Left lung (tissue), 4 donors: ENCODE measurements at regions not wholly inside any gene's neighbourhood (a gene's known extent, or its start where the extent isn't known, plus 50 kb on each side); places are given as distances from the start of the nearest gene placed in this dataset.

Experiments used
- ATAC-seq: fragments of 200-7000 bp; cut with Tn5 transposase; one replicate; pipeline ENCODE4 v1.9.1; 2020; ENCODE audit warnings: moderate library complexity
- DNase-seq, 4 donors: peaks; one replicate each; pipeline ENCODE4 v3.0.0-alpha.2; 2013 to 2020
- H3K27ac ChIP-seq, 2 donors: fragments of 200-600 bp; sonication (generic) in 1 of 2; one replicate each; pipeline versions ENCODE4 v1.5.0 to v1.8.0; 2020 to 2021
- H3K27me3 ChIP-seq, 2 donors: fragments of 200-600 bp; sonication (generic) in 1 of 2; one replicate each; pipeline versions ENCODE4 v1.5.0 to v1.8.0; 2020 to 2021
- H3K36me3 ChIP-seq, 2 donors: fragments of 200-600 bp; sonication (generic) in 1 of 2; one replicate each; pipeline versions ENCODE4 v1.5.0 to v1.8.0; 2020 to 2021
- H3K4me1 ChIP-seq, 2 donors: fragments of 200-600 bp; one replicate each; pipeline ENCODE4 v1.8.0; 2021
- H3K4me3 ChIP-seq, 2 donors: fragments of 200-600 bp; sonication (generic) in 1 of 2; one replicate each; pipeline versions ENCODE4 v1.5.0 to v1.8.0; 2020 to 2021; ENCODE audit warnings: mild to moderate bottlenecking in 1 of 2
- H3K9me3 ChIP-seq, 2 donors: fragments of 200-600 bp; sonication (generic) in 1 of 2; one replicate each; pipeline versions ENCODE4 v1.5.0 to v1.8.0; 2020 to 2021
- CTCF ChIP-seq, 2 donors: fragments of 200-600 bp; sonication (generic) in 1 of 2; IDR thresholded peaks; one replicate each; pipeline versions ENCODE4 v1.5.0 to v1.8.0; 2021; ENCODE audit warnings: antibody characterized with exemption in 2 of 2
- intact Hi-C, 2 donors: fragments of 100-400 bp; cut with DNase I; formaldehyde crosslinking; loops; one replicate each; pipeline versions ENCODE4 v1.11.2 to v1.14.2; 2022
- donor health status: DM: no; HTN: yes; CAD: no.
- donor health status: DM: no; HTN: no; CAD: no.

GRCh38 chr11:44408141-44408540 is 98.2 kb upstream of the ALX4 start:
- Histone ChIP-seq H3K4me3 (no peak overlapping the region), H3K36me3 (no peaks in the 10 kb centered on the region), H3K27ac (no peak overlapping the region), H3K4me1 (no peaks in the 10 kb centered on the region), H3K27me3 (no peaks in the 10 kb centered on the region), H3K9me3 (no peaks in the 10 kb centered on the region)
- ATAC-seq (no peak), DNase-seq (no peak)
- intact Hi-C loops = no loop called here
- TF ChIP-seq CTCF (IDR thresholded peaks at IDR 0.05) = no peak

DNA sequence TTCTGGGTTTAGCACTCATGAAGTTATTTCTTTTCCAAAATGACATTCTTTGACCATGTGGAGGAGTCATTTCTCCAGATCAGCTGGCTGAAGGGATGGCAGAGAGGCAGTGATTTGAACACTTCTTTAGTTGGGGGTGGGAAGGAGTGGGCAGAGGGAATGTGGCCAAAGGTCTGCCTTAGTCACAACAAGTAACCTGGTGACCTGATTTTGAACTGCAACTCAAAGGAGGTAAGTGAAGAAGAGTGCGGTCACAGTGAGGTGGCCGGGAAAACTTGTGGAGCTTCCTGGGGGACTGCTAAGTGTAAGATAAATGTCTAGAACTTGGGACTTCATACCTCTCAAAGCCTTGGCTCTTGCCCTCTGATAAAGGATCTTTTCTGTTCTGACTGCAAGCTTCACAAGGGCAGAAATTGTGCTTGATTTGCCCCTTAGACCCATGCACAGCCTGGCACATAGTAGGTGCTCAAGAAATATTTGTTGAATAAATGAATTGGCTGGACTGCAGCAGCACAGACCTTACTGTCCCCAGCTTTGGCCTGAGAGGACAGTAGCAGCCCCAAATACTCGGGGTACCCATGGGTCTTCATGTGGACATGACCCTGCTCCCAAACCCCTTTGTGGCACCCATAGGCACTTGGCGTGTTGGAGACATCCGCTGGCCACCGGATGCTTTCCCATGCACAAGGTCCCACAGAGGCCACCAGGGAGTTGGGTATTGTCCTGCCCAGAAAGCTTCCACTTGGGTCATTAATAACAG is 99.0 kb upstream of the ALX4 start:
- Histone ChIP-seq H3K27me3 (no peaks in the 10 kb centered on the region), H3K4me3 (no peak overlapping the region), H3K9me3 (no peaks in the 10 kb centered on the region), H3K36me3 (no peaks in the 10 kb centered on the region), H3K4me1 (no peaks in the 10 kb centered on the region), H3K27ac (no peak overlapping the region)
- no peak for TF ChIP-seq CTCF (IDR thresholded peaks at IDR 0.05)
- no peak for ATAC-seq
- DNase-seq = no peak
- intact Hi-C loops = no loop called here

- H3K27ac ChIP-seq = no peak overlapping the region
- H3K36me3 ChIP-seq = no peaks in the 10 kb centered on the region
- intact Hi-C loops = no loop called here
- ATAC-seq (no peak), DNase-seq (no peak)
- H3K4me1 ChIP-seq = no peaks in the 10 kb centered on the region
- H3K4me3 ChIP-seq = no peak overlapping the region
- TF ChIP-seq CTCF (IDR thresholded peaks at IDR 0.05) = no peak
- no peaks in the 10 kb centered on the region for H3K27me3 ChIP-seq
- H3K9me3 ChIP-seq = no peaks in the 10 kb centered on the region
These were observed 99.8 kb upstream of the ALX4 start for GRCh38 chr11:44409558-44410236.

- ATAC-seq (no peak), DNase-seq (no peak)
- H3K4me1 ChIP-seq = no peaks in the 10 kb centered on the region
- intact Hi-C loops = no loop called here
- H3K27ac ChIP-seq = no peak overlapping the region
- no peak overlapping the region for H3K4me3 ChIP-seq
- peaks cover 0 to 18% of the 10 kb centered on the region in 2 donors for H3K27me3 ChIP-seq
- H3K9me3 ChIP-seq = no peaks in the 10 kb centered on the region
- TF ChIP-seq CTCF (IDR thresholded peaks at IDR 0.05) = no peak
- no peaks in the 10 kb centered on the region for H3K36me3 ChIP-seq
These were observed 106.8 kb upstream of the ALX4 start for GRCh38 chr11:44416776-44417175.

- H3K27ac ChIP-seq = no peak overlapping the region
- H3K27me3 ChIP-seq = peaks cover 0 to 24% of the 10 kb centered on the region in 2 donors
- no peak for TF ChIP-seq CTCF (IDR thresholded peaks at IDR 0.05)
- ATAC-seq (no peak), DNase-seq (no peak)
- intact Hi-C loops = no loop called here
- no peak overlapping the region for H3K4me3 ChIP-seq
- H3K9me3 ChIP-seq = no peaks in the 10 kb centered on the region
- H3K4me1 ChIP-seq = no peaks in the 10 kb centered on the region
- no peaks in the 10 kb centered on the region for H3K36me3 ChIP-seq
These were observed 108.0 kb upstream of the ALX4 start for GRCh38 chr11:44417731-44418455.
